CD4-positive, alpha-beta T cell treated with Interferon alpha-2 for 1 hour (primary cell): ENCODE measurements at regions not wholly inside any gene's neighbourhood (a gene's known extent, or its start where the extent isn't known, plus 50 kb on each side); places are given as distances from the start of the nearest gene placed in this dataset.

Experiments used
- DNase-seq, 2 donors: peaks; one replicate each; pipeline ENCODE4 v3.0.0-alpha.2; 2020 to 2022

GRCh38 chr5:152337484-152337883 is 67.6 kb downstream of the NMUR2 start:
- no peak for DNase-seq

- no peak for DNase-seq
Observed at GRCh38 chr5:152335461-152335860, 69.6 kb downstream of the NMUR2 start.

GRCh38 chr5:152332716-152333460 is 72.2 kb downstream of the NMUR2 start:
- DNase-seq = no peak

DNA sequence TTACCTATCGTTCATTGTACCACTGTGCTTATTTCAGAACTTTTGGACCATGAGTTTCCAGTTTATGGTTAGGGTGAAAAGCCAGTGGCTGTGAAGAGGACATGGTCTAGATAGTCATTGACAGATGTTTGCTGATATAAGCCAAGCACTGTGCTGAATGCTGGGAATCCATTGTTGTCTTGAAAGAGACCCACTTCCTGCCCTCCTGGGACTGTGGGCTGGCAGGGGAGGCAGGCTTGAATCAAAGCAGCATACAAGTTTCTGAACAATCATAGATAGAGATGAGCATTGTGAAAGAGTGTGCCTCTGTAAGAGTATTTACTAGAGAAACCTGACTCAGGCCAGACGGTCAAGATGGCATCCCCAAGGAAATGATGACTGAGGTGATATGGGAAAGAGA is 73.4 kb downstream of the NMUR2 start:
- DNase-seq = no peak

DNA sequence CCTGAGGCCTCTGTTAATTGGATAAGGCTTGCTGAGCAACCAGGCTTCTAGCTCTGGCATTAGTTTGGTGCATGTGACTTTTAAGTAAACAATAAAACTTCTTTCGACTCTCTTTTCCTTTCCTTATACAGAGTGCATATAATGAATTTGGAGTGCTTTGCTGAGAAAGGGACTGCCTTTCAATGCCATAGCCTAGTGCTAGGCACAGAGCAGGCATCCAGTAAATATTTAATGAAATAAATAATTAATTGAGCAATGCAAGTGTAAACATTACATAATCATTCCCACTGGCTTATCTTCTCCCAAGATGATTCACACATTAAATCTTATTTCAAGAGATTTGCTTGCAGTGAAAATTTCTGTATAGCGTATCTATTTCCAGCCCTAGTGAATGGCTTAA is 74.1 kb downstream of the NMUR2 start:
- no peak for DNase-seq

DNA sequence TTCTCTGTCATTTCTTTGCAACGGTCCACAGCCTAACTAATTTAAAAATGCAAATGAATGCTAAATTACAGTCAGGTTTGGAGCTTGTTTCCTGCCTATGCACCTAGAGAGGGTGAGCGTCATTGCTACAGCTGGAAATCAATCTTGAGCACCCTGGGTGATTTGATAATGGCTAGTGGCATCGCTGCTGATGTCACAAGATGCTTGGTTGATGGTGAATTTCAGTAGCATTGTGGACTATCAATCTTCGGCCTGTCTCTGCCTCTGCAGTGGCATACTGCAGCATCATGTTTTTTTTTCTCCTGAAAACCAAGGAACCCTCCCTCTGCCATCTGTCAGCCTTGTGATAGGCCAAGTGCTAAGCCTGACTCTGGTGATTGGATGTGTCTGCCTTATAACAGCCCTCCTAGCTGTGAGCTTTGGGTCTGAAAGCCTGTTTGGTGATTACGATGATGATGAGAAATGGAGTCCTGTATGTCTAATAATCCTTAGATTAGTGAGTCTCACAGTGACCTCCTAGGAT is 75.3 kb downstream of the NMUR2 start:
- DNase-seq = no peak

- DNase-seq = no peak
Observed at GRCh38 chr5:152329207-152329606, 75.9 kb downstream of the NMUR2 start.

GRCh38 chr5:152315942-152316341 is 89.1 kb downstream of the NMUR2 start:
- DNase-seq = no peak

- DNase-seq = no peak
Observed at GRCh38 chr5:152314196-152314829, 90.8 kb downstream of the NMUR2 start.

DNA sequence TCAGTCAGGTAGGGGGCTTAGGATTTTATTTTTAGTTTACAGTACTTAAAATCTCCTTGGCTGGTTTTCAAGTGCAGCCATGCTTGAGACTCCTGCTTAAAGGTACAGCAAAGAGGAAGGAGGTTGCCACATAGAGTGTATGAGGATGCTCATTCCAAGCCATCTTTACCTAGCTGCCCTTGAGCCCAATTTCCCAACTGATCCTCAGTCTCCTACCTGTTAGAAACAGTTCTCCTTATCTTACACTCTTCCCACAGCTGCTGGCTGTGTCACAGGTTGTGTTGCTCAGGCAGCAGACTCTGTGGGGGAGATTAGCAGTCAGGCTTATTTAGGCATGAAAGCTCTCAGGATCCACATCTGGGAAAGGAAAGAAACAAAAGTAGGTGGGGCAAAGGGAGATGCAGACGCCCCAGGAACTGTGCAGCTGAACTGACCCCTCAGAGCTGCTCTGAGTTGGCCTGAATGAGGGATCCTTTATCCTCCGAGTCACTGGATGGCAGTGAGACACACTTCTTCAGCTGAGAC is 95.1 kb downstream of the NMUR2 start:
- no peak for DNase-seq

DNA sequence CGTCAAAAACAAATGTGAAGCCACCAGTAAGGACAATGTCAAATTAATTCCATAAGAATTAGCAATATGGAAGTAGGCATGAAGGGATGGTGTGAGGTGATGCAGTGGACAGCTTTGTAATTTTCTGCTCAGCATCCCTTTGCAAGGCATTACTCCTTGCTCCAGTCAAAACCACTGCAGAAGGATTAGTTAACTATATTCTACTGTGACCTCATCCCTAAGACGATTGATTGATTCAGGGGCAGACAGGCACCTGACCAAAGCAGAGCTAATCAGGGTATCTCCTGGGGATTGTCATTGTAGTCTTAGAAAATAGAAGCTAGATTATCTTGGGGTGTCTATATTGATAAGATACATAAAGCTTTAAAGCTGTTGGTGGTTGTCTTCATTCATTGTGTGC is 98.7 kb downstream of the NMUR2 start:
- DNase-seq = no peak

DNA sequence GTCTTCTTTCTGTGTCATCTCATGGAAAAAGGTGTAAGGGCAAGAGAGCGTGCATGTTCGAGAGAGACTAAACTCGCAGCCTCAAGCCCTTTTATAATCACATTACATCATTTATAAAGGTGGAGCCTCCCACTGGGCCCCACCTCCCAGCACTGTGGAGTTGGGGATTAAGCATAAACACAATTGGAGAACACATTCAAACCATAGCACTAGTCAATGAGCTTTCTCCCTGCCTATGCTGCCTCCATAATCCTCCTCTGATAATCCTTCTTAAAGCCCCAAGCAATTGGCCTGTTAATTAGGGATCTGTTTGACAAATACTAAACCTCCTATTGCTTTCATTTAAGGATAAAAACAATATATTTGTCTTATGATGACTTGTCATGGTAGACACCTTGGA is 99.6 kb downstream of the NMUR2 start:
- no peak for DNase-seq

- DNase-seq = no peak
Observed at GRCh38 chr5:152303841-152304240, 101.2 kb downstream of the NMUR2 start.

- no peak for DNase-seq
Observed at GRCh38 chr5:152297866-152298265, 107.2 kb downstream of the NMUR2 start.

- no peak for DNase-seq
Observed at GRCh38 chr5:152293189-152293588, 111.9 kb downstream of the NMUR2 start.

DNA sequence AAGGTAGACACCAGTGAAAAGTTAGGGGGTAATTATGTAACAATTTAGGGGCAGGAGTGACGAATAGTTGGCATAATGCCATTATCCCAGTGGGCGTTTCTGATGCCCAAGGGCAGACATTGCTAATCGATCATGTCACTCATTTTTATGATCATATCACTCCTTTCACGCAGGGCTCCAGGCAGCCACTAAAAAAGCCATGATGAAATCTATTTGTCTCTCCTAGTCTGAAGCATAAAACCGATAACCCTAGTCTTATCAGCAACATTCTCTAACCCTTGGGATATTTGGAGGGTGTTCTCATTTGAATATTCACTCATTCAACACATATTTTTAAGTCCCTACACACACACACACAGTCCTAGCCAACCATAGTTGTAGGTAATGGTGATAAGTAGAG is 114.9 kb downstream of the NMUR2 start:
- DNase-seq = no peak

- DNase-seq = no peak
Observed at GRCh38 chr5:152288917-152289595, 116.0 kb downstream of the NMUR2 start.

DNA sequence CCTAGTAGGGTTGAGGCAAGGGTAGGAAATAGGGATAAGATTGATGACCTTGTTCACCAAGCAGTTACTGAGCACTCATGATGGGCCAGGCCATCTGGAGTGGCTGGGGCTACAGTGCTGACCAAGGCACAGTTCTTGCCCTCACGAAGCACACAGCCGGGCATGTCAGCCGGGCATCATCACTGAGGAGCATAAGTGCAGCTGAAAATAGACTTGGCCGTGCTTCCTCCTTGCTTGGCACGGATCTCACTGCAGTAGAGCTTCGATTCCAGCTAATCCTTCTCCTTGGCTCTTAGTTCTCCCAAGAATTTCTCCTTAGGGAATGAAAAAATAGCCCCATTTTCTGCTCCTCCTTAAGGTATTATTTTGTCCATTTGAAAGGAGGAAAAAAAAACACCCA is 116.6 kb downstream of the NMUR2 start:
- no peak for DNase-seq

DNA sequence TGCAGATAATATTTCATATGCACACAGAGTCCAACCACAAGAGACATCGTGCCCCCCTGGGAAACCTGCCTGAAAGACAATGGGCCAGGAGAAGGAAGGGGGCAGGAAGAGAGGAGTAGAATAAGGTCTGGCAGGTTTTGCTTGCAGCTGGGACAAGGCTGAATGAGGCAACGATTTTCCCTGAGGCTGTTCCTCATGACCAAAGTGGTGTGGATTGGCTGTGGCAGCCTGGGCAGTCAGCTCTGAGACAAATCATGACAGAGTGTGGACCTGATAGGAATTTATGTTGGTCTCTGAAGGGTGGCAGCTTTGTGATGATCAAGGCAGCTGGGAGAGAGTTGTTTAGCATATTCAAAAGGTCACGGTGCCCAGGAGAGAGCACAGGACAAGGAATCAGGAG is 119.3 kb downstream of the NMUR2 start:
- DNase-seq = no peak

GRCh38 chr5:152282331-152282730 is 122.7 kb downstream of the NMUR2 start:
- DNase-seq = no peak

- DNase-seq = no peak
Observed at GRCh38 chr5:152277936-152278335, 127.1 kb downstream of the NMUR2 start.

- no peak for DNase-seq
Observed at GRCh38 chr5:152274224-152274623, 130.9 kb downstream of the NMUR2 start.

DNA sequence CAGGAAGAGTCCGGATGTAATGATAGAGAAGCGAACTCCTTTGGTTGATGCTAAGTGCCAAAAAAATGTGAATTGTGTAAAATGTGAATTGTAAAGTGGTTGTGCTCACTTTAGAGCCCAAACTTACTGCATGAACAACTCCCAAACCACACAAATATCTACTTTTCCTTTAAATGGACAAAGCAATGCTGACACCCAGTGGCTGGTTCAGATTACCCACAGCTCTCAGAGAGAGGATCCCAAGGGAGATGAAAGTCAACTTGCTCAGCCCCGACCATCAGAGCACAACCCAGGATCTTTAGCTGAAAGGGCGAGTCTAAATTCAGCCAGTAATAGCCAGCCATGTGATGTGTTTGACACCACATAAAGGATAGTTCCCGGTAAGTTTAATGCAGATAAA is 133.7 kb downstream of the NMUR2 start:
- DNase-seq = peak in 1 of 2 donors; percentile 11

DNA sequence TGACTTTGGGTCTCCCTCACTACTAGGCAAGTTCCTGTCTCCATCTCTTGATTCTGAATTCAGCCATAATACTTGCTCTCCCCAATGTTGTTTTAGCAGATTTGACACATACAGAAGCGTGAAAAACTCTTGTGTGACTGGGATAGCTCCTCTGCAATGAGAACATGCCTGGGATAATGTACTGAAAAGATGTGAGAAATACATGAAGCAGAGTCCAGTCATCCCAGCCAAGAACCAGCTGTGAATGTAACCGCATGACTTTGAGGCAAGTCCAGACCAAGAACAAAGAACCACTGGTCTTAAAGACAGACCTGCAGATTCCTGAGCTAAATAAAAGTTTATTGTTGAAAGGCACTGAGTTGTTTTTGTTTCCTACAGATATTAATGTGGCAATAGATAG is 135.0 kb downstream of the NMUR2 start:
- DNase-seq = no peak
